ENCODE measurements at regions not wholly inside any gene's neighbourhood (a gene's known extent, or its start where the extent isn't known, plus 50 kb on each side); places are given as distances from the start of the nearest gene placed in this dataset.

DNA sequence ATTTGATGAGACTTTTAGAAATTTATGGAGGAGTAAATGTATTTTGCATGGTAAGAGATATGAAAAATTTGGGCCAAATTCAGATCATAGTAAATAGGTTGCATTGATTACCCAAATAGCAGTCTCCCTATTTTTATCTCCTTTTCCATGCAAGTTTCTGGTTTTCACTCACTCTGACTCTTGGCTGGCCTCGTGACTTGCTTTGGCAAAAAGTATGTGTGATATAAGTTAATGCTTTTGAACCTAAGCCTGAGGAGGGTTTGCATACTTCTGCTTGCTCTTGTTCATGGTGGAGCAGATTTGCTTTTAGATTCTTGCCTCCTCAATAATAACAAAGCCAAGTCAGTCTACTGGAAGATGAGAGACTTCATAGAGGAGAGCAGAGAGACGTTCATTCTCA, 1045.9 kb upstream of the CDH8 start:
- H3K27ac ChIP-seq (replicated peaks; ENCODE audit: low read length), result no peak overlapping the region
- no peak overlapping the region for H2BK5ac ChIP-seq (ENCODE audit: low read length)
- H2BK15ac ChIP-seq (ENCODE audit: low read length), result no peak overlapping the region
- H2BK12ac ChIP-seq (ENCODE audit: low read length), result no peak overlapping the region
- no peaks in the 10 kb centered on the region for H3K27me3 ChIP-seq (ENCODE audit: control insufficient read depth in 3 of 3, insufficient read depth in 3 of 3, low read depth in 1 of 3, low read length in 3 of 3)
- no peak overlapping the region for H3K4me2 ChIP-seq (ENCODE audit: insufficient read depth, low read length, poor library complexity, severe bottlenecking)
- WGBS, 2 donors (ENCODE audit: extremely low coverage in 2 of 2, insufficient read length in 2 of 2, insufficient replicate concordance in 1 of 2), result no CpG with 5 or more reads among the region's 2 CpGs
- H4K8ac ChIP-seq (ENCODE audit: low read depth, low read length), result no peak overlapping the region
- H3K9ac ChIP-seq (ENCODE audit: low read depth, low read length, poor library complexity), result no peak overlapping the region
- H3K4ac ChIP-seq (ENCODE audit: low read length), result no peak overlapping the region
- no peaks in the 10 kb centered on the region for H3K36me3 ChIP-seq (replicated peaks in 1 of 2; ENCODE audit: control insufficient read depth in 2 of 2, insufficient read depth in 2 of 2, low read length in 2 of 2)
- no peak overlapping the region for H3K4me3 ChIP-seq (ENCODE audit: low read length in 2 of 2)
- H3K14ac ChIP-seq (ENCODE audit: low read length), result no peak overlapping the region
- H3K4me1 ChIP-seq (ENCODE audit: control insufficient read depth in 2 of 2, insufficient read depth in 1 of 2, low read depth in 1 of 2, low read length in 2 of 2), result no peaks in the 10 kb centered on the region
- no peaks in the 10 kb centered on the region for H3K9me3 ChIP-seq (replicated peaks in 1 of 2; ENCODE audit: control insufficient read depth in 2 of 2, insufficient read depth in 1 of 2, low read depth in 1 of 2, low read length in 2 of 2)
- no peak overlapping the region for H2BK120ac ChIP-seq (ENCODE audit: low read depth, low read length)
- no peaks in the 10 kb centered on the region for H3K79me1 ChIP-seq (ENCODE audit: low read depth, low read length)
- no peak overlapping the region for H4K91ac ChIP-seq (ENCODE audit: low read depth, low read length, poor library complexity)
- H3K18ac ChIP-seq (ENCODE audit: low read length), result no peak overlapping the region
- DNase-seq (ENCODE audit: low spot score), result no peak
- H3K23ac ChIP-seq (ENCODE audit: low read depth, low read length, poor library complexity), result no peak overlapping the region
- H2AFZ ChIP-seq (ENCODE audit: low read length), result no peak overlapping the region
- H2AK5ac ChIP-seq (ENCODE audit: low read depth, low read length), result no peak overlapping the region

DNA sequence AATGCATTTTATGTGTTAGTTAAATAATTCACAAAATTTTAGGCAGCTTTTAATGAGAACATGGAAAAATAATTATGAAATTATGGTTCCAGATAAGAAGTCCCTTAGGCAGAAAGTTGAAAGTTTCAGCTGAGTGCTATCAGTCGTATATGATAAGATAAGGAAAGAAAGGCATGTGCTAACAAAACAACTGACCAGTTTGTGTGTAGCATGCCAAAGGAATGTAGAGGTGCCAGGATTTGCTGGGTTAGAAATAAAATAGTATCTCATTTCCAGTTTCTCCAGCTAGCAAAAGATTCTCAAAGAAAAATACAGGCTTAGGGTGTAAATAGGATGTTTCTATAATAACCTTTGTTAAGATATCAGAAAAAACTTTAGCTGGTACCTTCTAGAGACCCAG, 1044.5 kb upstream of the CDH8 start:
- WGBS, 2 donors (ENCODE audit: extremely low coverage in 2 of 2, insufficient read length in 2 of 2, insufficient replicate concordance in 1 of 2), result no CpG with 5 or more reads among the region's 1 CpG

DNA sequence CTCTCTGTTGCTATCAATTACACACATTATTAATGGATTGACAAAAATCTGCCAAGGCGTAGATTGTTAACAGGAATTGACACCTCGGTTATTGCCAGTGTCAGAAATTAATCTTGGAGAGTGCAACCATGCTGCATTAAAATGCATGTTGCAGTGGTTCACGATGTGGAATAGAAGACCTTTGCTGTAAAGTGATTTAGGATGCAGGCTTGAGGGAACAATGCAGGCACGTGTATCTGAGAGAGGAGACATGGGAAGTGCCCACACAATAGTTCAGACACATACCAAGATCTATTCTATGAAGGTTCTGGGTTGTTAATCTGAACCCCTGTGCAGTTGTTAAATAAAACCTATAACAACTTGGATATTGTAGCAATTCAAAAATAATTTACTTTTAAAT, 1032.8 kb upstream of the CDH8 start:
- Histone ChIP-seq H2BK15ac (ENCODE audit: low read length) (no peak overlapping the region), H3K9ac (ENCODE audit: low read depth, low read length, poor library complexity) (no peak overlapping the region), H2BK12ac (ENCODE audit: low read length) (no peak overlapping the region), H3K4me2 (ENCODE audit: insufficient read depth, low read length, poor library complexity, severe bottlenecking) (no peak overlapping the region), H3K18ac (ENCODE audit: low read length) (no peak overlapping the region), H3K27me3 (ENCODE audit: control insufficient read depth in 3 of 3, insufficient read depth in 3 of 3, low read depth in 1 of 3, low read length in 3 of 3) (no peaks in the 10 kb centered on the region), H4K8ac (ENCODE audit: low read depth, low read length) (no peak overlapping the region), H2BK120ac (ENCODE audit: low read depth, low read length) (no peak overlapping the region), H2AK5ac (ENCODE audit: low read depth, low read length) (no peak overlapping the region), H3K14ac (ENCODE audit: low read length) (no peak overlapping the region), H3K4me3 (ENCODE audit: low read length in 2 of 2) (no peak overlapping the region), H4K91ac (ENCODE audit: low read depth, low read length, poor library complexity) (no peak overlapping the region), H3K9me3 (replicated peaks in 1 of 2; ENCODE audit: control insufficient read depth in 2 of 2, insufficient read depth in 1 of 2, low read depth in 1 of 2, low read length in 2 of 2) (peaks cover 0 to 12% of the 10 kb centered on the region in 2 donors), H3K4me1 (ENCODE audit: control insufficient read depth in 2 of 2, insufficient read depth in 1 of 2, low read depth in 1 of 2, low read length in 2 of 2) (peaks cover 2 to 3% of the 10 kb centered on the region in 2 donors), H2BK5ac (ENCODE audit: low read length) (no peak overlapping the region), H2AFZ (ENCODE audit: low read length) (no peak overlapping the region), H3K36me3 (replicated peaks in 1 of 2; ENCODE audit: control insufficient read depth in 2 of 2, insufficient read depth in 2 of 2, low read length in 2 of 2) (no peaks in the 10 kb centered on the region), H3K23ac (ENCODE audit: low read depth, low read length, poor library complexity) (no peak overlapping the region), H3K4ac (ENCODE audit: low read length) (no peak overlapping the region), H3K27ac (replicated peaks; ENCODE audit: low read length) (no peak overlapping the region), H3K79me1 (ENCODE audit: low read depth, low read length) (no peaks in the 10 kb centered on the region)
- no peak for DNase-seq (ENCODE audit: low spot score)
- WGBS, 2 donors (ENCODE audit: extremely low coverage in 2 of 2, insufficient read length in 2 of 2, insufficient replicate concordance in 1 of 2), result no CpG with 5 or more reads among the region's 4 CpGs

More for the DNA sequence above, 1044.5 kb upstream of the CDH8 start:
- H3K27ac ChIP-seq (replicated peaks; ENCODE audit: low read length), result no peak overlapping the region
- no peak overlapping the region for H2BK5ac ChIP-seq (ENCODE audit: low read length)
- H2AFZ ChIP-seq (ENCODE audit: low read length), result no peak overlapping the region
- H2BK120ac ChIP-seq (ENCODE audit: low read depth, low read length), result no peak overlapping the region
- no peak overlapping the region for H3K4me3 ChIP-seq (ENCODE audit: low read length in 2 of 2)
- no peak for DNase-seq (ENCODE audit: low spot score)
- H3K79me1 ChIP-seq (ENCODE audit: low read depth, low read length), result no peaks in the 10 kb centered on the region
- no peaks in the 10 kb centered on the region for H3K9me3 ChIP-seq (replicated peaks in 1 of 2; ENCODE audit: control insufficient read depth in 2 of 2, insufficient read depth in 1 of 2, low read depth in 1 of 2, low read length in 2 of 2)
- H3K18ac ChIP-seq (ENCODE audit: low read length), result no peak overlapping the region
- no peak overlapping the region for H4K91ac ChIP-seq (ENCODE audit: low read depth, low read length, poor library complexity)
- H3K23ac ChIP-seq (ENCODE audit: low read depth, low read length, poor library complexity), result no peak overlapping the region
- H2BK12ac ChIP-seq (ENCODE audit: low read length), result no peak overlapping the region
- no peak overlapping the region for H3K4ac ChIP-seq (ENCODE audit: low read length)
- H3K9ac ChIP-seq (ENCODE audit: low read depth, low read length, poor library complexity), result no peak overlapping the region
- no peak overlapping the region for H2AK5ac ChIP-seq (ENCODE audit: low read depth, low read length)
- no peaks in the 10 kb centered on the region for H3K4me1 ChIP-seq (ENCODE audit: control insufficient read depth in 2 of 2, insufficient read depth in 1 of 2, low read depth in 1 of 2, low read length in 2 of 2)
- H3K14ac ChIP-seq (ENCODE audit: low read length), result no peak overlapping the region
- H2BK15ac ChIP-seq (ENCODE audit: low read length), result no peak overlapping the region
- no peak overlapping the region for H3K4me2 ChIP-seq (ENCODE audit: insufficient read depth, low read length, poor library complexity, severe bottlenecking)
- H3K27me3 ChIP-seq (ENCODE audit: control insufficient read depth in 3 of 3, insufficient read depth in 3 of 3, low read depth in 1 of 3, low read length in 3 of 3), result no peaks in the 10 kb centered on the region
- no peak overlapping the region for H4K8ac ChIP-seq (ENCODE audit: low read depth, low read length)
- H3K36me3 ChIP-seq (replicated peaks in 1 of 2; ENCODE audit: control insufficient read depth in 2 of 2, insufficient read depth in 2 of 2, low read length in 2 of 2), result no peaks in the 10 kb centered on the region

DNA sequence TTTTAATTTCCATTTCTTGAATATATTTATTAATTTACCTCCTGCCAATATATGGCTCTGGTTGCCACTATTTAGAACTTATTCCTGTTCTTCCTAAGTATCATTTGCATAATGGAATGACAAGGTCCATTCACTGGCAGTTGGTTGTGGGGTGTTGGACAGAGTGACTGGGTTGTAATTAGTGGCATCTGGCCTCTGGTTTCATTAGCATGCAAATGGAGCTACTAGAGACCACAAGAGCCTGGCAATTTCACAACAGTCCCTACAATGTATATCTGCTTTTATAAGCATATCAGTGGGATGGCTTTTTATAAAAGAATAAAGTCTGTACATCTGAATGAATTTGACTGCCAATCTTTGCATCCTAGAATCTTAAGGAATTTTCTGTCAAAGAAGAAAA, 1030.9 kb upstream of the CDH8 start:
- no peak overlapping the region for H3K23ac ChIP-seq (ENCODE audit: low read depth, low read length, poor library complexity)
- H4K91ac ChIP-seq (ENCODE audit: low read depth, low read length, poor library complexity), result no peak overlapping the region
- no peak overlapping the region for H3K27ac ChIP-seq (replicated peaks; ENCODE audit: low read length)
- H2BK15ac ChIP-seq (ENCODE audit: low read length), result no peak overlapping the region
- H3K14ac ChIP-seq (ENCODE audit: low read length), result no peak overlapping the region
- no peak overlapping the region for H3K4ac ChIP-seq (ENCODE audit: low read length)
- H2AFZ ChIP-seq (ENCODE audit: low read length), result no peak overlapping the region
- no peak overlapping the region for H3K9ac ChIP-seq (ENCODE audit: low read depth, low read length, poor library complexity)
- no peak overlapping the region for H2BK120ac ChIP-seq (ENCODE audit: low read depth, low read length)
- H4K8ac ChIP-seq (ENCODE audit: low read depth, low read length), result no peak overlapping the region
- H3K18ac ChIP-seq (ENCODE audit: low read length), result no peak overlapping the region
- no peak overlapping the region for H2BK5ac ChIP-seq (ENCODE audit: low read length)
- H3K36me3 ChIP-seq (replicated peaks in 1 of 2; ENCODE audit: control insufficient read depth in 2 of 2, insufficient read depth in 2 of 2, low read length in 2 of 2), result no peaks in the 10 kb centered on the region
- H3K4me1 ChIP-seq (ENCODE audit: control insufficient read depth in 2 of 2, insufficient read depth in 1 of 2, low read depth in 1 of 2, low read length in 2 of 2), result peaks cover 2 to 3% of the 10 kb centered on the region in 2 donors
- H3K27me3 ChIP-seq (ENCODE audit: control insufficient read depth in 3 of 3, insufficient read depth in 3 of 3, low read depth in 1 of 3, low read length in 3 of 3), result no peaks in the 10 kb centered on the region
- H2BK12ac ChIP-seq (ENCODE audit: low read length), result no peak overlapping the region
- H3K79me1 ChIP-seq (ENCODE audit: low read depth, low read length), result no peaks in the 10 kb centered on the region
- DNase-seq (ENCODE audit: low spot score), result no peak
- H3K4me3 ChIP-seq (ENCODE audit: low read length in 2 of 2), result no peak overlapping the region
- H2AK5ac ChIP-seq (ENCODE audit: low read depth, low read length), result no peak overlapping the region
- no peak overlapping the region for H3K4me2 ChIP-seq (ENCODE audit: insufficient read depth, low read length, poor library complexity, severe bottlenecking)
- H3K9me3 ChIP-seq (replicated peaks in 1 of 2; ENCODE audit: control insufficient read depth in 2 of 2, insufficient read depth in 1 of 2, low read depth in 1 of 2, low read length in 2 of 2), result peaks cover 0 to 9% of the 10 kb centered on the region in 2 donors
